Vagina (tissue), 2 donors: ENCODE measurements at regions not wholly inside any gene's neighbourhood (a gene's known extent, or its start where the extent isn't known, plus 50 kb on each side); places are given as distances from the start of the nearest gene placed in this dataset.

Experiments used
- DNase-seq, 2 donors: peaks; one replicate each; pipeline ENCODE4 v3.0.0-alpha.2; 2017; ENCODE audit errors: extremely low spot score in 2 of 2
- H3K27ac ChIP-seq: fragments of 200-600 bp; sonication (generic); one replicate; pipeline ENCODE4 v1.5.1; 2019
- H3K27me3 ChIP-seq: fragments of 200-600 bp; sonication (generic); one replicate; pipeline ENCODE4 v1.5.1; 2019
- H3K36me3 ChIP-seq, 2 donors: fragments of 200-600 bp; sonication (generic); one replicate each; pipeline ENCODE4 v1.5.1; 2017 to 2019
- H3K4me1 ChIP-seq: fragments of 200-600 bp; sonication (generic); one replicate; pipeline ENCODE4 v1.5.1; 2019
- H3K4me3 ChIP-seq, 2 donors: fragments of 200-600 bp; sonication (generic); 1 replicate in 1 of 2; 2 replicates in 1 of 2; pipeline ENCODE4 v1.5.1; 2016 to 2019
- H3K9me3 ChIP-seq: fragments of 200-600 bp; sonication (generic); one replicate; pipeline ENCODE4 v1.5.1; 2019
- POLR2A ChIP-seq, 2 donors: fragments of 450-650 bp; IDR thresholded peaks; one replicate each; pipeline ENCODE4 v1.6.1; 2017; ENCODE audit warnings: antibody characterized with exemption in 2 of 2, mild to moderate bottlenecking in 2 of 2, moderate library complexity in 2 of 2
- POLR2AphosphoS5 ChIP-seq, 2 donors: sonication (generic); formaldehyde crosslinking; IDR thresholded peaks; one replicate each; pipeline ENCODE4 v1.9.0; 2017; ENCODE audit warnings: antibody characterized with exemption in 2 of 2, mild to moderate bottlenecking in 2 of 2, low read depth in 1 of 2; ENCODE audit not compliant: insufficient read depth in 1 of 2
- intact Hi-C: fragments of 100-400 bp; cut with DNase I; formaldehyde crosslinking; loops from one replicate; pipeline ENCODE4 v1.15.1; 2023
- TF ChIP-seq, protein P1 (sequence below), 3 experiments: fragments of 450-650 bp in 2 of 3; fragments of 200-600 bp in 1 of 3; sonication (generic) in 1 of 3; IDR thresholded peaks; one replicate each; pipeline ENCODE4 v1.5.1; 2017 to 2019; ENCODE audit warnings: antibody characterized with exemption in 3 of 3, mild to moderate bottlenecking in 2 of 3, moderate library complexity in 2 of 3

DNA sequence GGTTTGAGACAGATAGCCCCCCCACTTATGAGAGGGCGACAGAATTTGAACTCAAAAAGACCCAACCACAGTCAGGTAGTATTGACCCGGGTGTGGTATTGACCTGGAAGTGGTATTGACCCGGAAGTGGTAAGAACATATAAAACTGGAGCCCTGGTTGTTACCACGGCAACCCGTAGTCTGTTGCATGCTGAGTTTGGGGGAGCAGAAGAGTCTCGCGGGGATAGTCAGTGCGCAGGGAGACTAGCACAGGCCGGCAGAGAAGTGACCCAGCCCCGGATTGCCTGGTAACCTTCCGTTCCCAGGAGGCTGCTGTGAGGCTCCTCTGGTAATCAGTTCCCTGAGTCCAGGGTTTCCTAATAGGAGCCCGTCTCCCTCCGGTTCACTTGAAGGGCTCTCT is 96.2 kb downstream of the SNX5 start:
- Histone ChIP-seq H3K27me3 (no peaks in the 10 kb centered on the region), H3K36me3 (no peaks in the 10 kb centered on the region), H3K27ac (peak overlapping the region; percentile 80), H3K4me1 (peaks cover 40% of the 10 kb centered on the region), H3K4me3 (no peak overlapping the region), H3K9me3 (no peaks in the 10 kb centered on the region)
- no peak for DNase-seq
- TF ChIP-seq POLR2AphosphoS5 (IDR thresholded peaks at IDR 0.05; ENCODE audit: insufficient read depth in 1 of 2, low read depth in 1 of 2) (no peak), POLR2A (IDR thresholded peaks at IDR 0.05) (no peak)
- TF ChIP-seq, protein P1, sequence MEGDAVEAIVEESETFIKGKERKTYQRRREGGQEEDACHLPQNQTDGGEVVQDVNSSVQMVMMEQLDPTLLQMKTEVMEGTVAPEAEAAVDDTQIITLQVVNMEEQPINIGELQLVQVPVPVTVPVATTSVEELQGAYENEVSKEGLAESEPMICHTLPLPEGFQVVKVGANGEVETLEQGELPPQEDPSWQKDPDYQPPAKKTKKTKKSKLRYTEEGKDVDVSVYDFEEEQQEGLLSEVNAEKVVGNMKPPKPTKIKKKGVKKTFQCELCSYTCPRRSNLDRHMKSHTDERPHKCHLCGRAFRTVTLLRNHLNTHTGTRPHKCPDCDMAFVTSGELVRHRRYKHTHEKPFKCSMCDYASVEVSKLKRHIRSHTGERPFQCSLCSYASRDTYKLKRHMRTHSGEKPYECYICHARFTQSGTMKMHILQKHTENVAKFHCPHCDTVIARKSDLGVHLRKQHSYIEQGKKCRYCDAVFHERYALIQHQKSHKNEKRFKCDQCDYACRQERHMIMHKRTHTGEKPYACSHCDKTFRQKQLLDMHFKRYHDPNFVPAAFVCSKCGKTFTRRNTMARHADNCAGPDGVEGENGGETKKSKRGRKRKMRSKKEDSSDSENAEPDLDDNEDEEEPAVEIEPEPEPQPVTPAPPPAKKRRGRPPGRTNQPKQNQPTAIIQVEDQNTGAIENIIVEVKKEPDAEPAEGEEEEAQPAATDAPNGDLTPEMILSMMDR (IDR thresholded peaks at IDR 0.05), result no peak
- intact Hi-C loops, result no loop called here

- Histone ChIP-seq H3K9me3 (no peaks in the 10 kb centered on the region), H3K27ac (no peak overlapping the region), H3K4me1 (peaks cover 45% of the 10 kb centered on the region), H3K4me3 (no peak overlapping the region), H3K27me3 (no peaks in the 10 kb centered on the region), H3K36me3 (no peaks in the 10 kb centered on the region)
- no peak for DNase-seq
- no peak for TF ChIP-seq POLR2A (IDR thresholded peaks at IDR 0.05)
- no peak for TF ChIP-seq POLR2AphosphoS5 (IDR thresholded peaks at IDR 0.05; ENCODE audit: insufficient read depth in 1 of 2, low read depth in 1 of 2)
- TF ChIP-seq, protein P1 (IDR thresholded peaks at IDR 0.05), result no peak
- intact Hi-C loops, result no loop called here
Observed at GRCh38 chr20:17871886-17872285, 96.7 kb downstream of the SNX5 start.

DNA sequence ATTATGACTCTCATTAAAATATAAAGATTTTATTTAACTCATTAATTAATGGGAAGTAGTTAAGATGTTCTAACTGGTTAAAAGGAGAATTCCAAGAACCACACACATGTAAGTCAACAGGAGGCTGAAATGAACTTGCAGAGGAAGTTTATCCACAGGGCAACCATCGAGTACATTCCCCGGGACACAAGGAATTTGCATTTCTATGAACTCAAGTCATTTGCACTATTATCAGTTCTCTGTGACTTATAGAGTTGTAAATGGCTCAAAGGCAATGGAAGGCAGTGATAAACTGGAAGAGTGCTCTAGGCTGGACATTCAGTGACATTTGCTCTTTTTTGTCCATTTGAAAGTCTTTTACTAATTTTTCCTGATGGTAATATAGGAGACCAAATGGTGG is 97.4 kb downstream of the SNX5 start:
- Histone ChIP-seq H3K9me3 (no peaks in the 10 kb centered on the region), H3K27me3 (no peaks in the 10 kb centered on the region), H3K27ac (no peak overlapping the region), H3K36me3 (no peaks in the 10 kb centered on the region), H3K4me1 (peaks cover 44% of the 10 kb centered on the region), H3K4me3 (no peak overlapping the region)
- intact Hi-C loops, result no loop called here
- no peak for DNase-seq
- TF ChIP-seq POLR2AphosphoS5 (IDR thresholded peaks at IDR 0.05; ENCODE audit: insufficient read depth in 1 of 2, low read depth in 1 of 2), result no peak
- TF ChIP-seq, protein P1 (IDR thresholded peaks at IDR 0.05), result no peak

GRCh38 chr20:17870086-17870740 is 98.4 kb downstream of the SNX5 start:
- Histone ChIP-seq H3K27ac (peak overlapping the region; percentile 40), H3K27me3 (no peaks in the 10 kb centered on the region), H3K4me1 (peaks cover 35% of the 10 kb centered on the region), H3K9me3 (no peaks in the 10 kb centered on the region), H3K36me3 (no peaks in the 10 kb centered on the region), H3K4me3 (peak overlapping the region in 1 of 2 donors; percentile 14)
- intact Hi-C loops, result no loop called here
- DNase-seq, result no peak
- TF ChIP-seq POLR2A (IDR thresholded peaks at IDR 0.05) (no peak), POLR2AphosphoS5 (IDR thresholded peaks at IDR 0.05; ENCODE audit: insufficient read depth in 1 of 2, low read depth in 1 of 2) (no peak)
- TF ChIP-seq, protein P1 (IDR thresholded peaks at IDR 0.05), result no peak

GRCh38 chr20:17869295-17869994 is 99.1 kb downstream of the SNX5 start:
- Histone ChIP-seq H3K27me3 (no peaks in the 10 kb centered on the region), H3K27ac (peak overlapping the region; percentile 40), H3K4me3 (no peak overlapping the region), H3K4me1 (peaks cover 27% of the 10 kb centered on the region), H3K36me3 (no peaks in the 10 kb centered on the region), H3K9me3 (no peaks in the 10 kb centered on the region)
- no peak for TF ChIP-seq POLR2A (IDR thresholded peaks at IDR 0.05)
- TF ChIP-seq, protein P1 (IDR thresholded peaks at IDR 0.05), result no peak
- intact Hi-C loops, result no loop called here
- no peak for DNase-seq
